Thymus (tissue), 11 donors: ENCODE measurements at regions not wholly inside any gene's neighbourhood (a gene's known extent, or its start where the extent isn't known, plus 50 kb on each side); places are given as distances from the start of the nearest gene placed in this dataset.

Experiments used
- DNase-seq, 9 donors: peaks; one replicate each; pipeline ENCODE4 v3.0.0-alpha.2; 2013; ENCODE audit warnings: low spot score in 9 of 9, low read depth in 6 of 9, missing footprints in 1 of 9
- H3K27ac ChIP-seq, 2 donors: one replicate each; pipeline ENCODE4 v1.5.1; 2013; ENCODE audit warnings: control low read depth in 1 of 2, low read depth in 1 of 2, low read length in 1 of 2, mild to moderate bottlenecking in 1 of 2, moderate library complexity in 1 of 2
- H3K27me3 ChIP-seq, 2 donors: one replicate each; pipeline ENCODE4 v1.5.1; 2013; ENCODE audit warnings: low read length in 1 of 2; ENCODE audit not compliant: control insufficient read depth in 2 of 2, insufficient read depth in 1 of 2
- H3K36me3 ChIP-seq, 2 donors: one replicate each; pipeline ENCODE4 v1.5.1; 2013; ENCODE audit warnings: low read length in 1 of 2, mild to moderate bottlenecking in 1 of 2, moderate library complexity in 1 of 2; ENCODE audit not compliant: control insufficient read depth in 2 of 2, insufficient read depth in 2 of 2
- H3K4me1 ChIP-seq, 2 donors: one replicate each; pipeline ENCODE4 v1.5.1; 2013; ENCODE audit warnings: low read length in 2 of 2; ENCODE audit not compliant: control insufficient read depth in 2 of 2, insufficient read depth in 2 of 2
- H3K4me3 ChIP-seq, 2 donors: one replicate each; pipeline ENCODE4 v1.5.1; 2013; ENCODE audit warnings: low read length in 2 of 2, control low read depth in 1 of 2, mild to moderate bottlenecking in 1 of 2
- H3K9me3 ChIP-seq, 2 donors: one replicate each; pipeline ENCODE4 v1.5.1; 2013; ENCODE audit warnings: low read length in 1 of 2, mild to moderate bottlenecking in 1 of 2; ENCODE audit not compliant: control insufficient read depth in 2 of 2, insufficient read depth in 1 of 2
- WGBS: extraction: QIAGEN DNeasy Blood & Tissue Kit; methylation state at CpG from one replicate; pipeline ENCODE4 v1.1.7; 2013; 5-methylcytosine and 5-hydroxymethylcytosine counted together
- donor health status: healthy.

DNA sequence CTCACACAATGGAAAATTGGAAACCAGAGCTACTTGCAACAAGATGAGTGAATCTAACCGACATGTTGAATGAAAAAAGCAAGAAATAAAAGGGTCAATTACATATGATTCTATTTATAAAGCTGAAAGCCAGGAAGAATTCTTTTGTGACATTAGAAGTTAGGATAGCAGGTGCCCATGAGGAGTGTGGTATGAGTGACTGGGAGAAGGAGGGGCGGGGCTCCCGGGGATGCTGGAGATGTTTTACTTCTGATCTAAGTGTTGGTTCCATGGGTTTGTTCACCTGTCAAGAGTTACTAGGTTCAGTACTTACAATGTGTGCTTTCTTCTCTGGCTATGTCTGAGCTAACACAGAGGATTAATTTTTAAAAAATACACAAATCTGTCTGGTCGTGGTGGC, 60.8 kb downstream of the NSMCE3 start:
- H3K27ac ChIP-seq = no peak overlapping the region
- peaks cover 1 to 3% of the 10 kb centered on the region in 2 donors for H3K9me3 ChIP-seq
- 87% methylated on average over 4 of the region's 4 CpGs for WGBS
- no peaks in the 10 kb centered on the region for H3K27me3 ChIP-seq
- H3K4me3 ChIP-seq = no peak overlapping the region
- no peaks in the 10 kb centered on the region for H3K4me1 ChIP-seq
- DNase-seq = no peak
- no peaks in the 10 kb centered on the region for H3K36me3 ChIP-seq

DNA sequence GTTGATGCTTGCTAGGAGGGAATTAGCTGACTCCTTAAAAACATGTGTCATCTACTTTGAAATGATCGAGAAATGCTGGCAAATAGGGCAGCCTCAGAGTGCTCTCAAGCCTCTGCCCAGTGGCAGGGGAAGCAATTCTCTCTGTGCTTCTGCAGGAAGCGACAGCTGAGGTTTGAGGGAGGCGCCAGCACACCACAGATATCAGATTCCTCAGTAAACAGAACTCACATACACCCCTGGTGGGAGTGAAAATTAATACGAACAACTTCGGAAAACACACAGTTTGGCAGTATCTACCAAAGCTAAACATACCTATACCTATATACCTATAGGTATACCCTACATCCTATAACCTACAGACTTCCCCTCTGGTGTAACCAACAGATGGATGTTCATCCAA, 61.3 kb downstream of the NSMCE3 start:
- H3K36me3 ChIP-seq = no peaks in the 10 kb centered on the region
- H3K4me1 ChIP-seq = no peaks in the 10 kb centered on the region
- no peaks in the 10 kb centered on the region for H3K27me3 ChIP-seq
- peak in 1 of 9 donors; percentile 2 for DNase-seq
- H3K4me3 ChIP-seq = no peak overlapping the region
- no peak overlapping the region for H3K27ac ChIP-seq
- peaks cover 1 to 3% of the 10 kb centered on the region in 2 donors for H3K9me3 ChIP-seq
- WGBS = 32% methylated on average over 5 of the region's 5 CpGs

DNA sequence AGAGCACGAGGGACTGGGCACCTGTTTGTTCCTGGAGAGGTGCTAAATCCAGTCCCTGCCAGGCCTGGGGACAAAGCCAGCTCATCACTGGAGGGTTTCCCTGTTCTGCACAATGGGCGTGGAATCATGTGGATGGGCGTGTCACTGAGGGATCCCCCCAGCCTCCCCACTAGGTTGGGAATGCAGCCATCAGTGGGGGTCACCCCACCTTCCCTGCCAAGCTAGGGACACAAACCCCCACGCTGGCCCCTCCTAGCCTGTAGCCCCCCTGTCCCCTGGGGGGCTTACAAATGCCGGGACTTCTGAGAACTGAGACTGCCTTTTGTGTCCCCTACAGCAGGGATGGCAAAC, 61.9 kb downstream of the NSMCE3 start:
- H3K27me3 ChIP-seq = no peaks in the 10 kb centered on the region
- no peaks in the 10 kb centered on the region for H3K36me3 ChIP-seq
- H3K9me3 ChIP-seq = peaks cover 1 to 3% of the 10 kb centered on the region in 2 donors
- H3K4me1 ChIP-seq = no peaks in the 10 kb centered on the region
- WGBS = 76% methylated on average over 5 of the region's 5 CpGs
- H3K4me3 ChIP-seq = no peak overlapping the region
- no peak for DNase-seq
- H3K27ac ChIP-seq = no peak overlapping the region

DNA sequence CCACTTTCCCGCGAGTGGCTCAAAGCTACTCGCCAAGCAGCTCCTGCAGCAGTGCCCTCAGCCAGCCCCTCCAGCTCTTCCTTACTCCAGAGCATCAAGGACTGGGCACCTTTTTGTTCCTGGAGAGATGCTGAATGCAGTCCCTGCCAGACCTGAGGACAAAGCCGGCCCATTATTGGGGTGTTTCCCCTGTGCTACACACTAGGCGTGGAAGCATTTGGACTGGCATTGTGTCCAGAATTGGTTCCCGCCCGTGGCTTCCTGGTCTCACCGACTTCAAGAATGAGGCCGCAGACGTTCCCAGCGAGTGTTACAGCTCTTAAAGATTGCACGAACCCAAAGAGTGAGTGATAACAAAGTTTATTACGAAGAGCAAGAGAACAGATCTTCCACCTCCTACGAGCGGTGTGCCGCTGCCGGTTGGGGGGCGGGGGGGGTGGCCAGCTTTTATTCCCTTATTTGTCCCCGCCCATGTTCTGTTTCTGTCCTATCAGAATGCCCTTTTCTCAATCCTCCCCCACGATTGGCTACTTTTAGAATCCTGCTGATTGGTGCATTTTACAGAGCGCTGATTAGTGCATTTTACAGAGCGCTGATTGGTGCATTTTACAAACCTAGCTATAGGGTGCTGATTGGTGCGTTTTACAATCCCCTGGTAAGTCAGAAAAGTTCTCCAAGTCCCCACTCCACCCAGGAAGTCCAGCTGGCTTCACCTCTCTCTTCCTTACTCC, 62.4 kb downstream of the NSMCE3 start:
- 95% methylated on average over 23 of the region's 23 CpGs for WGBS
- no peak for DNase-seq
- Histone ChIP-seq H3K4me1 (no peaks in the 10 kb centered on the region), H3K4me3 (no peak overlapping the region), H3K9me3 (peaks cover 1 to 3% of the 10 kb centered on the region in 2 donors), H3K36me3 (no peaks in the 10 kb centered on the region), H3K27ac (no peak overlapping the region), H3K27me3 (no peaks in the 10 kb centered on the region)

DNA sequence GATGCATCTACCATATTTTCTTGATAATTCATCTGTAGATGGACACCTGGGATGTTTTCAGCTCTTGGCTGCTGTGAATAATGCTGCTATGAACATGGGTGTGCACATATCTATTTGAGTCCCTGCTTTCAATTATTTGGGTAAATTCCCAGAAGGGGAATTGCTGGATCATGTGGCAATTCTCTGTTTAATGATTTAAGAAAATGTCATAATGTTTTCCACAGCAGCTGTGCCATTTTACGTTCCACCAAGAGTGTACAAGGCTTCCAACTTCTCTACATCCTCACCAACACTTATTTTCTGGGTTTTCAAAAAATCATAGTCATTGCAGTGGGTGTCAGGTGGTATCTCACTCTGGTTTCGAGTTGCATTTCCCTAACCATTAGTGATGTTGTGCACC, 64.4 kb downstream of the NSMCE3 start:
- Histone ChIP-seq H3K27me3 (no peaks in the 10 kb centered on the region), H3K4me3 (no peak overlapping the region), H3K27ac (no peak overlapping the region), H3K36me3 (no peaks in the 10 kb centered on the region), H3K4me1 (no peaks in the 10 kb centered on the region), H3K9me3 (peaks cover 1 to 2% of the 10 kb centered on the region in 2 donors)
- no peak for DNase-seq
- WGBS = 62% methylated on average over 2 of the region's 2 CpGs

DNA sequence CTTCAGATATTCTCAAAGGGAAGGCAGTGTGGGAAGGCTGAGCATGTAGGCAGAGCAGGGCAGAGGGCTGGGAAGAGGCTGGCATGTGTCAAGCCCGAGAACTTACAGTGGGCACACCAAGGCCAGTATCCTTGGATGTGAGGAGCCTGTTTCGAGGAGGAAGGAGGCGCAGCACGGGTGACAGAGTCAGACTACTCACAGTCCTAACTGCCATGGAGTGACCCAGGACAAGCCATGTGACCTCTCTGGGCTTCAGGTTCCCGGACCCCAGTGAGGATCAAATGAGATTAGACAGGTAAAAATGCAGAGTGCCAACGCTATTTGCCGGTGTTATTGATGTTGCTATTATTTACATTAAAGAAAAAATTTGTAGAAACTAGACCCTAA, 65.3 kb downstream of the NSMCE3 start:
- Histone ChIP-seq H3K9me3 (peaks cover 0 to 1% of the 10 kb centered on the region in 2 donors), H3K4me1 (no peaks in the 10 kb centered on the region), H3K4me3 (no peak overlapping the region), H3K36me3 (no peaks in the 10 kb centered on the region), H3K27ac (no peak overlapping the region), H3K27me3 (no peaks in the 10 kb centered on the region)
- WGBS = 79% methylated on average over 7 of the region's 7 CpGs
- DNase-seq = no peak

DNA sequence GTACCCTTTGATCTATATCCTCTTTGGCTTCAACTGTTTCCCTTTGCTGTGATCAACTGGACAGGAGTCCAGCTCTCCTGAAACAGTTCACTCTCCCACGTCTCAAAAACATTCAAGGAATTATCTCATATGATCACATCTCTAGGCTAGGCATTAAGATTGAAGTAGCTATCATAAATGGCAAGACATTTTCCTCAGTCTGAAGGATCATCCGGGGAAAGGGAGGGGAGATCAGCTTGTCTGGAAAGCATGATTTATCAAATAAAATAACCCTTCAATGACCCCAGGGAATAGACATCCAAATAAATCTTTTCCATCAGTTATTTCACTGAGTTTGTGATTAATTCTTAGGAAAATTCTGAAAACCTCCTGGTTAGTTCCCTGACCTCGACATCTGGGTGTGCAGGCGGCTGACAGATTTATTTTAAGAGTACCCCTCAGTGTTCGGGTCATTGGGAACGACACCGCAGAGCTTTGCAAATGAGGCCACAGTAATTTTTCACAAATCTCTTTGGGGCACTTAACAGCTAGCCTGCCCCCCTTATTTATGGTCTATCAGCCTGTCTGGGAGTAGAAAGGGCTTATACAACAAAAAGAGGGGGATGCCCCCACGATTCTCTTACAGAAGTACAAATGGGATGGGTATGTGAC, 65.8 kb downstream of the NSMCE3 start:
- Histone ChIP-seq H3K27me3 (no peaks in the 10 kb centered on the region), H3K27ac (no peak overlapping the region), H3K4me3 (no peak overlapping the region), H3K4me1 (no peaks in the 10 kb centered on the region), H3K9me3 (peaks cover 0 to 1% of the 10 kb centered on the region in 2 donors), H3K36me3 (no peaks in the 10 kb centered on the region)
- DNase-seq = no peak
- 87% methylated on average over 8 of the region's 8 CpGs for WGBS

DNA sequence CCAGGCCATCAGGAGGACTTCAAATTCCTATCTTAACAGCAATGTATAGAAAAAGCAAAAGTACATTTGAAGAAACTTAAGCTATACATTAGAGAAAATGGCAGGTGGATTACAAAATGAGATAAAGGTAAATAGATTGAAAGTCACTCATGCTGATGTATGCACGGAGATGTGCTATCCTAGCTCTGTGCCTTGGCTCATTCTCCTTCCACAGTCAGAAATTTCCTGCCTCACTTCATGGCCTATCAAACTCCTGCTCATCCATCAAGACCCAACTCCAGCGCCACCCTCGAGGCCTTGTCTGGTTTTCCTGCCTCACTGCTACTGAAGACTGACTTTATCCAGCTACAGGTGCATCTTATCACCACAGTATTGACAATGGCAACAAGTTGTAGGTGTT, 72.9 kb downstream of the NSMCE3 start:
- 90% methylated on average over 3 of the region's 3 CpGs for WGBS
- no peak overlapping the region for H3K27ac ChIP-seq
- H3K36me3 ChIP-seq = no peaks in the 10 kb centered on the region
- no peaks in the 10 kb centered on the region for H3K27me3 ChIP-seq
- H3K9me3 ChIP-seq = no peaks in the 10 kb centered on the region
- H3K4me3 ChIP-seq = no peak overlapping the region
- H3K4me1 ChIP-seq = no peaks in the 10 kb centered on the region
- no peak for DNase-seq

DNA sequence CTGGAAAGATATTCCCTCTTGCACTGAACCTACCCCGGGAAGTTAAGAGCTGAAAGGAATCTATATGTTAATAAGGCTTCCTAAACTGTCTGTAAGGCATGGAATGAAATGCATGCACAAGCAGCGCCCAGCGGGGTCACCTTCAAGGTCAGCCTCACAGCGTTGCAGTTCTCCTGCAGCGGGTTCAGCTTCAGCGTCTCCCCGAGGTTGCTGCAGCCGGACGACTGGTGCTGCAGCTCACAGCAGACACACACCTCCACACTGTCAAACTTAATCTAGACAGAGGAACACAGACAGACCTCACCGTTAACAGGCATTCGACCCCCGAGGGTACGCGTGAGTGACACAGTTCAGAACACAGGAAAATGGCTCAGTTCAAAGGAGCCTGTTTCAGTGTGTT, 73.3 kb downstream of the NSMCE3 start:
- Histone ChIP-seq H3K9me3 (no peaks in the 10 kb centered on the region), H3K27ac (no peak overlapping the region), H3K4me3 (no peak overlapping the region), H3K27me3 (no peaks in the 10 kb centered on the region), H3K4me1 (no peaks in the 10 kb centered on the region), H3K36me3 (no peaks in the 10 kb centered on the region)
- 66% methylated on average over 14 of the region's 14 CpGs for WGBS
- DNase-seq = no peak
